ENCODE measurements at regions not wholly inside any gene's neighbourhood (a gene's known extent, or its start where the extent isn't known, plus 50 kb on each side); places are given as distances from the start of the nearest gene placed in this dataset.
"Not testable (repeated sequence)": the region's sequence is repeated elsewhere in the genome, so short reads cannot be mapped to it uniquely, and the experiment has no call there.

- no peak for DNase-seq
Measured at GRCh38 chr6:71056656-71057055, 99.8 kb upstream of the B3GAT2 start.

GRCh38 chr6:71066153-71066552, 109.3 kb upstream of the B3GAT2 start:
- no peak for DNase-seq

- DNase-seq = no peak
Measured at GRCh38 chr6:71067816-71068215, 111.0 kb upstream of the B3GAT2 start.

GRCh38 chr6:71072508-71072907, 115.6 kb upstream of the B3GAT2 start:
- DNase-seq = no peak

GRCh38 chr6:71077655-71078054, 120.8 kb upstream of the B3GAT2 start:
- no peak for DNase-seq

GRCh38 chr6:71079677-71080076, 122.8 kb upstream of the B3GAT2 start:
- no peak for DNase-seq

- no peak for DNase-seq
Measured at GRCh38 chr6:71080133-71080532, 123.3 kb upstream of the B3GAT2 start.

- peak; percentile 69 for DNase-seq
Measured at GRCh38 chr6:71080826-71081225, 124.0 kb upstream of the B3GAT2 start.

GRCh38 chr6:71082033-71082650, 125.3 kb upstream of the B3GAT2 start:
- DNase-seq = peak; percentile 51

GRCh38 chr6:71083308-71083820, 126.5 kb upstream of the B3GAT2 start:
- peak; percentile 16 for DNase-seq

GRCh38 chr6:71088166-71088565, 131.3 kb upstream of the B3GAT2 start:
- no peak for DNase-seq

- DNase-seq = no peak
Measured at GRCh38 chr6:71090217-71090616, 133.4 kb upstream of the B3GAT2 start.

GRCh38 chr6:71091167-71091566, 134.3 kb upstream of the B3GAT2 start:
- DNase-seq = no peak

- no peak for DNase-seq
Measured at GRCh38 chr6:71091956-71092355, 135.1 kb upstream of the B3GAT2 start.

GRCh38 chr6:71097264-71097663, 140.4 kb upstream of the B3GAT2 start:
- DNase-seq = not testable (repeated sequence)

- DNase-seq = no peak
Measured at GRCh38 chr6:71099649-71100048, 142.8 kb upstream of the B3GAT2 start.

- DNase-seq = no peak
Measured at GRCh38 chr6:71103130-71103529, 146.3 kb upstream of the B3GAT2 start.

GRCh38 chr6:71103641-71104040, 146.8 kb upstream of the B3GAT2 start:
- no peak for DNase-seq

GRCh38 chr6:71106276-71106675, 149.4 kb upstream of the B3GAT2 start:
- DNase-seq = no peak

GRCh38 chr6:71107911-71108420, 151.1 kb upstream of the B3GAT2 start:
- peak; percentile 56 for DNase-seq

- no peak for DNase-seq
Measured at GRCh38 chr6:71114544-71114943, 157.7 kb upstream of the B3GAT2 start.

- DNase-seq = no peak
Measured at GRCh38 chr6:71114986-71115385, 158.1 kb upstream of the B3GAT2 start.

GRCh38 chr6:71119560-71119959, 162.7 kb upstream of the B3GAT2 start:
- no peak for DNase-seq

- no peak for DNase-seq
Measured at GRCh38 chr6:71123051-71123450, 165.6 kb upstream of the OGFRL1 start.

- no peak for DNase-seq
Measured at GRCh38 chr6:71124340-71124739, 164.3 kb upstream of the OGFRL1 start.

Measured in hindlimb muscle (tissue), 1 donor.